Osteocyte (in vitro differentiated cells): ENCODE measurements at regions not wholly inside any gene's neighbourhood (a gene's known extent, or its start where the extent isn't known, plus 50 kb on each side); places are given as distances from the start of the nearest gene placed in this dataset.

ENCODE experiments used
- DNase-seq: peaks from one replicate; pipeline ENCODE4 v3.0.0; 2021; ENCODE audit warnings: mixed read lengths; ENCODE audit not compliant: unreplicated experiment; ENCODE audit errors: extremely low spot score
- H3K27ac Mint-ChIP-seq: one replicate; pipeline ENCODE4 v1.8.0; 2021; ENCODE audit warnings: mild to moderate bottlenecking, mixed read lengths; ENCODE audit not compliant: unreplicated experiment
- H3K27me3 Mint-ChIP-seq: one replicate; pipeline ENCODE4 v1.8.0; 2021; ENCODE audit warnings: mixed read lengths; ENCODE audit not compliant: unreplicated experiment
- H3K36me3 Mint-ChIP-seq: one replicate; pipeline ENCODE4 v1.8.0; 2021; ENCODE audit warnings: mixed read lengths; ENCODE audit not compliant: unreplicated experiment
- H3K4me1 Mint-ChIP-seq: one replicate; pipeline ENCODE4 v1.8.0; 2021; ENCODE audit warnings: mixed read lengths; ENCODE audit not compliant: unreplicated experiment
- H3K4me3 Mint-ChIP-seq: one replicate; pipeline ENCODE4 v1.8.0; 2021; ENCODE audit warnings: mild to moderate bottlenecking, moderate library complexity, mixed read lengths; ENCODE audit not compliant: unreplicated experiment
- H3K9me3 Mint-ChIP-seq: one replicate; pipeline ENCODE4 v1.8.0; 2021; ENCODE audit warnings: mixed read lengths; ENCODE audit not compliant: unreplicated experiment
- TF ChIP-seq, protein P1 (sequence below): fragments of 200-600 bp; sonication (generic); IDR thresholded peaks from 2 replicates; pipeline ENCODE4 v1.5.0; 2021; ENCODE audit warnings: antibody characterized with exemption, mild to moderate bottlenecking, moderate library complexity

DNA sequence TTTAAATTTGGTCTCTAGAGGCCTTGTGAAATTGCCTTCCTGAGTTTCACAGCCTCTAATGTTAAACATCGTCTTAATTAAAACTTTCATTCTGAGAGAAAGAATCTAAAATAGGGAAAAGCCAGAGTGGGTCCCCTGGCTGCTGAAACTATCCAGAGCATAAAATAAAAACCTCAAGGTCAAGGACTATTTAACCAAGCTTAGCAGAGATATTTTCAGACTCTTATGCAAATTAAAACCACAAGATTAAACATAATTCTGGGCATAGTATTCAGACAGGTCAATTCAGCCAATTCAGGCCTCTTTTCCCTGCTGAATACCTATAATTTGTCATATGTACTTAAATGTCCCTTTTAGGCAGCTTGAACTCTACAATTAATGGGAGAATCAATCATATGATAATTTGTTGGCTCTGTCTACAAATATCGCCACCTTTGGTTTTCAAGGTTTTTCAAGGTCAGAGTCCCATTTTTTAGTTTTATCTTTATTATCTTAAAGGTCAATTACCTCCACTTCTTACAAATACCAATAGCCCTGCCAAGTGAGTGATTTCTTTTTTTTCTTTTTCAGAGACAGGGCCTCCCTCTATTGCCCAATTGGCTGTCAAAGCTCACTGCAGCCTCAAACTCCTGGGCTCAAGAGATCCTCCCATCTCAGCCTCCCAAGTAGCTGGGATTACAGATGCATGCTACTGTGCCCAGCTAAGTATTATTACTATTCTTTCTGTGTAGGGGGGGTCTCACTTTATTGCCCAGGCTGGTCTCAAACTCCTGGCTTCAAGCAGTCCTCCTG is 257.1 kb downstream of the PHLDA1 start:
- H3K4me3 Mint-ChIP-seq = no peak overlapping the region
- no peak for DNase-seq
- H3K36me3 Mint-ChIP-seq = no peaks in the 10 kb centered on the region

DNA sequence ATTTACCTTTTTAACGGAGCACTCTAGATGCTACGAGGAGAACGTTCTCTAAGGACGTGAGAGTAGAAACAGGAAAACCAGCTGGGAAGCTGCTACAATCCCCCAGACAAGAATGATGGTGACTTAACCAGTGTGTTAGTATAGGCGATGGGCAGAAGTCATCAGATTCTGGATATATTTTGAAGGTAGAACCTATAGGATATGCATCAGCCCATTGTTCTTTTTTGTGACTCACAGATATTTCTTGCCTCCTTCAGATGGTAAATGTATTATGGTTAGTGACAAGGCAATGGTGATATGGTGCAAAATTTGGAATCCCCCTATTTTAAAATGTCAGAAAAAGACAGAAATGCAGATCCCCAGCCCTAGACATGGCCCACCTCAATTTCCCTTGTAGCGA is 258.2 kb downstream of the PHLDA1 start:
- H3K9me3 Mint-ChIP-seq = no peaks in the 10 kb centered on the region
- H3K27ac Mint-ChIP-seq = no peak overlapping the region
- H3K4me3 Mint-ChIP-seq = no peak overlapping the region
- TF ChIP-seq, protein P1, sequence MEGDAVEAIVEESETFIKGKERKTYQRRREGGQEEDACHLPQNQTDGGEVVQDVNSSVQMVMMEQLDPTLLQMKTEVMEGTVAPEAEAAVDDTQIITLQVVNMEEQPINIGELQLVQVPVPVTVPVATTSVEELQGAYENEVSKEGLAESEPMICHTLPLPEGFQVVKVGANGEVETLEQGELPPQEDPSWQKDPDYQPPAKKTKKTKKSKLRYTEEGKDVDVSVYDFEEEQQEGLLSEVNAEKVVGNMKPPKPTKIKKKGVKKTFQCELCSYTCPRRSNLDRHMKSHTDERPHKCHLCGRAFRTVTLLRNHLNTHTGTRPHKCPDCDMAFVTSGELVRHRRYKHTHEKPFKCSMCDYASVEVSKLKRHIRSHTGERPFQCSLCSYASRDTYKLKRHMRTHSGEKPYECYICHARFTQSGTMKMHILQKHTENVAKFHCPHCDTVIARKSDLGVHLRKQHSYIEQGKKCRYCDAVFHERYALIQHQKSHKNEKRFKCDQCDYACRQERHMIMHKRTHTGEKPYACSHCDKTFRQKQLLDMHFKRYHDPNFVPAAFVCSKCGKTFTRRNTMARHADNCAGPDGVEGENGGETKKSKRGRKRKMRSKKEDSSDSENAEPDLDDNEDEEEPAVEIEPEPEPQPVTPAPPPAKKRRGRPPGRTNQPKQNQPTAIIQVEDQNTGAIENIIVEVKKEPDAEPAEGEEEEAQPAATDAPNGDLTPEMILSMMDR = no peak
- H3K36me3 Mint-ChIP-seq = no peaks in the 10 kb centered on the region
- H3K27me3 Mint-ChIP-seq = peaks cover 2% of the 10 kb centered on the region
- DNase-seq = no peak
- peaks cover 8% of the 10 kb centered on the region for H3K4me1 Mint-ChIP-seq

More for the DNA sequence above, 257.1 kb downstream of the PHLDA1 start:
- H3K4me1 Mint-ChIP-seq = peaks cover 13% of the 10 kb centered on the region
- no peak overlapping the region for H3K27ac Mint-ChIP-seq
- no peaks in the 10 kb centered on the region for H3K9me3 Mint-ChIP-seq
- TF ChIP-seq, protein P1 = no peak
- H3K27me3 Mint-ChIP-seq = no peaks in the 10 kb centered on the region

DNA sequence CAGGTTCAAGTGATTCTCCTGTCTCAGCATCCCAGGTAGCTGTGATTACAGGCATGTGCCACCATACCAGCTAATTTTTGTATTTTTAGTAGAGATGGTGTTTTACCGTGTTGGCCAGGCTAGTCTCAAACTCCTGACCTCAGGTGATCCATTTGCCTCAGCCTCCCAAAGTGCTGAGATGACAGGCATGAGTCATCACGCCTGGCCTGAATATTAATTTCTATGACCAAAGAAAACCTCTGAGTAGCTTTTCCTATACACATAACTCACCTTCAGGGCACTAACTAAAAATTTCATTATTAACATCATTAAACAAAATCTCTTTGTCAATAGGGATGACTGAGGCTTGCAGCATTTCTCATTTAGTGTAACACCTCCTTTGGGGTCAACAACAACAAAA is 259.6 kb upstream of the KRR1 start:
- Mint-ChIP-seq H3K27ac (no peak overlapping the region), H3K4me1 (peaks cover 15% of the 10 kb centered on the region), H3K36me3 (no peaks in the 10 kb centered on the region), H3K4me3 (no peak overlapping the region), H3K27me3 (peaks cover 3% of the 10 kb centered on the region), H3K9me3 (no peaks in the 10 kb centered on the region)
- DNase-seq = no peak
- TF ChIP-seq, protein P1 = no peak

DNA sequence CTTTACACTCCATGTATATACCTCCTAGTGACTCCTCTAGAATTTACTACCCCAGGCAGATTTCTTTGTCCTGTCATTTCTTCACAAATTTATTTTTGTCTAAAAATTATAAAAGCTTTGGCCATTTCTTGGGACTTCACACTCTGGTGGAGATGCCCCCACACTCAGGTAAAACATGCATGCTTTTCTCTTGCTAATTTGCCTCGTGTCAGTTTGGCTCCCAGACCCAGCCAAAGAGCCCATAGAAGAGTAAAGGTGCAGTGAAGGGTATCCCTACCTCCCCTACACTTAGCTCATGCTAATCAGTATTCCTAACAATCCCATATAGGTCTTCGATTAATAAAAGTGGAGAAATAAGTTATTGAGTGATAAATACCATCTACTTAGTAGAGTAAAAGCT is 256.5 kb upstream of the KRR1 start:
- Mint-ChIP-seq H3K27ac (no peak overlapping the region), H3K9me3 (no peaks in the 10 kb centered on the region)

More for the DNA sequence above, 256.5 kb upstream of the KRR1 start:
- Mint-ChIP-seq H3K4me1 (peaks cover 14% of the 10 kb centered on the region), H3K27me3 (peaks cover 3% of the 10 kb centered on the region), H3K36me3 (no peaks in the 10 kb centered on the region), H3K4me3 (no peak overlapping the region)
- TF ChIP-seq, protein P1 = no peak
- DNase-seq = no peak
